Tibial artery (tissue), 4 donors: ENCODE measurements at regions not wholly inside any gene's neighbourhood (a gene's known extent, or its start where the extent isn't known, plus 50 kb on each side); places are given as distances from the start of the nearest gene placed in this dataset.

Experiments used
- DNase-seq, 2 donors: peaks; one replicate each; pipeline ENCODE4 v3.0.0-alpha.2; 2019
- H3K27ac ChIP-seq, 2 donors: fragments of 200-600 bp; sonication (generic) in 1 of 2; 1 replicate in 1 of 2; 2 replicates in 1 of 2; pipeline ENCODE4 v1.5.1; 2018 to 2019; ENCODE audit warnings: mild to moderate bottlenecking in 1 of 2
- H3K27me3 ChIP-seq, 2 donors: fragments of 200-600 bp; sonication (generic) in 1 of 2; one replicate each; pipeline versions ENCODE4 v1.5.1 to v1.6.0; 2016 to 2019
- H3K36me3 ChIP-seq, 3 donors: fragments of 200-600 bp; sonication (generic) in 2 of 3; one replicate each; pipeline ENCODE4 v1.5.1; 2016 to 2019; ENCODE audit warnings: mild to moderate bottlenecking in 2 of 3
- H3K4me1 ChIP-seq, 4 donors: fragments of 200-600 bp; sonication (generic) in 2 of 4; 1 replicate in 3 of 4; 2 replicates in 1 of 4; pipeline ENCODE4 v1.5.1; 2016 to 2019
- H3K4me3 ChIP-seq, 2 donors: fragments of 200-600 bp; sonication (generic) in 1 of 2; 1 replicate in 1 of 2; 2 replicates in 1 of 2; pipeline ENCODE4 v1.5.1; 2018 to 2019; ENCODE audit warnings: mild to moderate bottlenecking in 2 of 2
- H3K9me3 ChIP-seq, 3 donors: fragments of 200-600 bp; sonication (generic) in 1 of 3; one replicate each; pipeline ENCODE4 v1.5.1; 2016 to 2019
- intact Hi-C: fragments of 100-400 bp; cut with DNase I; formaldehyde crosslinking; loops from one replicate; pipeline ENCODE4 v1.15.0; 2023; ENCODE audit warnings: low total_unique reads
- TF ChIP-seq, protein P1 (sequence below), 2 experiments: fragments of 200-600 bp in 1 of 2; fragments of 450-650 bp in 1 of 2; IDR thresholded peaks; one replicate each; pipeline ENCODE4 v1.5.1; 2017 to 2019; ENCODE audit warnings: antibody characterized with exemption in 2 of 2, mild to moderate bottlenecking in 1 of 2, moderate library complexity in 1 of 2

DNA sequence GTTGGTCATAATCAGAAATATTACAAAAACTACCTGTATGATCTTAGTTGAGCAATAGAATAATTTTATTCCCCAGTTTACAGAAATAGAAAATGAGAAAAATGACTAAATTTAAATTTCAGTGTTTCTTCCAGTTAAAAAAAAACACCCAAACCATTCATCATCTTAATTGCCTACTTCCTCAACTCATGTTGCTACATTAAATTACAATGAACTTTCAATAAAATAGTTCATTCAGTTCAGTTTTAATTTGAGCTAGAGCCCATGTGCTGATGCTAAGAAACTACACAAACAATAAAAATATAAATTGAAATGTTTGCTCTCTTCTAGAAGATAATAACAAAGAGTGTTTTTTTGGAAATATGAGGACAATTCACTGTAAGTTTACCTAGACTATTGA, 820.4 kb downstream of the SLITRK6 start:
- no peaks in the 10 kb centered on the region for H3K4me1 ChIP-seq
- no peaks in the 10 kb centered on the region for H3K27me3 ChIP-seq
- H3K4me3 ChIP-seq: no peak overlapping the region
- H3K36me3 ChIP-seq: no peaks in the 10 kb centered on the region
- DNase-seq: no peak
- TF ChIP-seq, protein P1, sequence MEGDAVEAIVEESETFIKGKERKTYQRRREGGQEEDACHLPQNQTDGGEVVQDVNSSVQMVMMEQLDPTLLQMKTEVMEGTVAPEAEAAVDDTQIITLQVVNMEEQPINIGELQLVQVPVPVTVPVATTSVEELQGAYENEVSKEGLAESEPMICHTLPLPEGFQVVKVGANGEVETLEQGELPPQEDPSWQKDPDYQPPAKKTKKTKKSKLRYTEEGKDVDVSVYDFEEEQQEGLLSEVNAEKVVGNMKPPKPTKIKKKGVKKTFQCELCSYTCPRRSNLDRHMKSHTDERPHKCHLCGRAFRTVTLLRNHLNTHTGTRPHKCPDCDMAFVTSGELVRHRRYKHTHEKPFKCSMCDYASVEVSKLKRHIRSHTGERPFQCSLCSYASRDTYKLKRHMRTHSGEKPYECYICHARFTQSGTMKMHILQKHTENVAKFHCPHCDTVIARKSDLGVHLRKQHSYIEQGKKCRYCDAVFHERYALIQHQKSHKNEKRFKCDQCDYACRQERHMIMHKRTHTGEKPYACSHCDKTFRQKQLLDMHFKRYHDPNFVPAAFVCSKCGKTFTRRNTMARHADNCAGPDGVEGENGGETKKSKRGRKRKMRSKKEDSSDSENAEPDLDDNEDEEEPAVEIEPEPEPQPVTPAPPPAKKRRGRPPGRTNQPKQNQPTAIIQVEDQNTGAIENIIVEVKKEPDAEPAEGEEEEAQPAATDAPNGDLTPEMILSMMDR (IDR thresholded peaks at IDR 0.05): no peak
- intact Hi-C loops: no loop called here
- no peak overlapping the region for H3K27ac ChIP-seq
- no peaks in the 10 kb centered on the region for H3K9me3 ChIP-seq

DNA sequence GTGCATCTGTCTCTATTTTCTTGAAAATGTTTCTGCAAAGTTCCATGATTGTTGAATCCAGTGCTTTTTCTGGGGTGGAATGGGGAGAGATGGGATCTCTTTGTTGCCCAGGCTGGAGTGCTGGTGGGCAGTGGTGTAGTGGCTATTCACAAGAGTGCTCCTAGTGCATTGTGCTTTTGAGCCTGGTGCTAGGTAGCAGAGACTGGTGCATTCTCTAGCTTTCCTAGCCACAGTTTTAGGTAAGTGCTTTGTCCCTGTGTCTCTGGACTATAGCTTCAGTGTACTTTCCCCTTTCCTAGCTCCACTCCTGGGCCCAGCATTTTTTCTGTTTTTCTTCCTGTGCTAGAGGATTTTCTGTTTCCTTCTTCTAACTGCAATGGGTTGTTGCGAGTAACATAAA, 825.6 kb downstream of the SLITRK6 start:
- H3K27me3 ChIP-seq: no peaks in the 10 kb centered on the region
- DNase-seq: no peak

DNA sequence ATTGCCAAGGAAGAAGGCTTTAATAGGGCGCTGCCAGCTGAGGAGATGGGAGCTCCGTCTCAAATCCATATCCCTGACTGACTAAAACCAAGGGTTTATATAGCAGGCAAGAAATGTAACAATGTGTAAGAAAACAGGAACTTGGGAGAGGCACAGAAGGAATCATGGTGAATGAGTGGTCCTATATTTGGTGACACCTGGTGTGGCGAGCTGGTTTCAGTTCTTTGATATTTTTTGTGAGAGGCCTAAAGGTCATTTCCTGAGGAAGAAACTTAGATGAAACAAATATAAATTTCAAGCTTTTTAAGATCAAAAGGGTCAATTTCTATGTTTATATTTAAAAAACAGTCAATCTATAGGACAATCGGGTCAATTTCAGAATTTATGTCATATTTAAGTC, 826.3 kb downstream of the SLITRK6 start:
- Histone ChIP-seq H3K27ac (no peak overlapping the region), H3K4me1 (no peaks in the 10 kb centered on the region), H3K4me3 (no peak overlapping the region), H3K27me3 (no peaks in the 10 kb centered on the region), H3K9me3 (no peaks in the 10 kb centered on the region), H3K36me3 (no peaks in the 10 kb centered on the region)
- intact Hi-C loops: no loop called here
- DNase-seq: no peak
- TF ChIP-seq, protein P1 (IDR thresholded peaks at IDR 0.05): no peak

More for the DNA sequence above, 825.6 kb downstream of the SLITRK6 start:
- intact Hi-C loops: no loop called here
- H3K4me1 ChIP-seq: no peaks in the 10 kb centered on the region
- H3K27ac ChIP-seq: no peak overlapping the region
- H3K36me3 ChIP-seq: no peaks in the 10 kb centered on the region
- TF ChIP-seq, protein P1 (IDR thresholded peaks at IDR 0.05): no peak
- no peaks in the 10 kb centered on the region for H3K9me3 ChIP-seq
- H3K4me3 ChIP-seq: no peak overlapping the region

DNA sequence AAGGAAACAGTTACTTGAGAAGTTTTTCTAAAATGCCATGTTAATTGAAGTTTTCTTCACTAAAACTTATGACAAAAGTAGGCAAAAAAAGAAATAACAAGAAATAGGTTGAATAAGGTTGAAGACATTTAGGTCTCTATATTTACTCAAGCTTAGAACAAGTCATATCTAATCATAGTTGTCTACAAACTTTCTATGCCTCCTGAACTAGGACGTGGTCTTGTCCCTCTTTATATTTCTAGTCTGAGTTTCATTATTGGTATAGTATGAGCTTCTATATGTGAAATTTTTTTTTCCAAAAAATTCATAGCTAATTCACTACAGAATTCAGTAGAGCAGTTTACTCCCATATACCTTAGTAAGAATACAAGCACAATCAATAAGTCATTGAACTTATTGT, 836.4 kb downstream of the SLITRK6 start:
- Histone ChIP-seq H3K4me1 (no peaks in the 10 kb centered on the region), H3K27ac (no peak overlapping the region), H3K27me3 (no peaks in the 10 kb centered on the region), H3K9me3 (no peaks in the 10 kb centered on the region), H3K36me3 (no peaks in the 10 kb centered on the region), H3K4me3 (no peak overlapping the region)
- intact Hi-C loops: no loop called here
- TF ChIP-seq, protein P1 (IDR thresholded peaks at IDR 0.05): no peak
- no peak for DNase-seq

DNA sequence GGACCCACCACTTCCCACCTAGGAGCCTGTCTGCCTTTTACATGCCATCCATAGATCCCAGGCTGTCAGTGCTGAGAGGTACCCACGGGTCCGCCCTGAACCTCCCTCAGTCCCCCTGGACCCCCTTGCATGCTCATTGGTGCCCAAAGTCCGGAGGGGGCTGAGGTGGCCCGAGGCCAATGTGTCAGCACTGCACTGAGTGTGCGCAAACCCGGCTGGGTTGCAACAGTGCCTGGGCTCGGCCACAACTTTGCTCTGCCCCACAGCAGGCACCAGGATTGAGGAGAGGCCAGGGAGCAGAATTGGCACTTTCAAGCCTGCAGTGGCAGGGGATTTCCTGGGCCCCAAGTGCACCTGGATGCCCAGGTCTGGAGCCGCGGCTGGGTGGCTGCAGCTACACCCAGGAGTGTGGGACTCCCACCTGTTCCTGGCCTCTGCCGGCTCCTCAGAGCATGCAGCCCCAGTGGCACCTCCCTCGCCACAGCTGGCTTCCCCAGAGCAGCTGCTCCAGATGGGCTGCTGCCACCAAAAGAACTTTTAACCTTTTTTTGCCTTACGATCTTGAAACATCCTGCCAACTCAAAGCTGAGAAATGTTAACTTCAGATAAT, 837.0 kb downstream of the SLITRK6 start:
- TF ChIP-seq, protein P1 (IDR thresholded peaks at IDR 0.05): no peak
- Histone ChIP-seq H3K4me3 (no peak overlapping the region), H3K27me3 (no peaks in the 10 kb centered on the region), H3K36me3 (no peaks in the 10 kb centered on the region), H3K4me1 (no peaks in the 10 kb centered on the region), H3K9me3 (no peaks in the 10 kb centered on the region), H3K27ac (no peak overlapping the region)
- DNase-seq: no peak
- intact Hi-C loops: no loop called here

DNA sequence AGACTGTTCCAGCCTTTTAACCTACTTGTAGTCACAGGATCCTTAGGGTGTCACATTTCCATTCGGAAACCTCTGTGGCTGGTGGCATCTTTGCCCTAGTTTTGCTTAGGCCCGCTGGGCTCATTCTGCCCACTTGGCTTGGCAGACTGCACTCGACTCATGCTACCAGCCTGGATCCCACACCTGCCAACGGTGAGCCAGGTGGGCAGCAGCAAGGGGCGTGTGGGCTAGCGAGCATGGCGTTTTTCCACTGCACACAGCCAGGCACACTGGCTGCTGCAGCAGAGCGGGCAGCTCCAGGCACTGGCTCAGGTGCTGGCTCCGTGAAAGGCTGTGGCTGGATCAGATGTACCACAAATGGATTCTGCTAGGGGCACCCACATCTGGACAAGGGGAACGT, 838.2 kb downstream of the SLITRK6 start:
- H3K27ac ChIP-seq: no peak overlapping the region
- H3K9me3 ChIP-seq: no peaks in the 10 kb centered on the region
- TF ChIP-seq, protein P1 (IDR thresholded peaks at IDR 0.05): no peak
- H3K27me3 ChIP-seq: no peaks in the 10 kb centered on the region
- no peaks in the 10 kb centered on the region for H3K4me1 ChIP-seq
- no peak overlapping the region for H3K4me3 ChIP-seq
- H3K36me3 ChIP-seq: no peaks in the 10 kb centered on the region
- intact Hi-C loops: no loop called here
- no peak for DNase-seq
